ENCODE measurements at regions not wholly inside any gene's neighbourhood (a gene's known extent, or its start where the extent isn't known, plus 50 kb on each side); places are given as distances from the start of the nearest gene placed in this dataset.

GRCh38 chrX:874061-874460 lies 243.5 kb downstream of the SHOX start:
- WGBS, 5 donors = 14 to 57% (median 37%) methylated on average over 15 of the region's 15 CpGs
- Histone ChIP-seq H3K27me3 (replicated peaks in 1 of 7) (peaks cover 0 to 4% (median 0%) of the 10 kb centered on the region in 7 donors), H3K4me1 (no peaks in the 10 kb centered on the region), H3K9me3 (peaks cover 0 to 17% (median 11%) of the 10 kb centered on the region in 8 donors), H3K4me3 (no peak overlapping the region), H3K36me3 (no peaks in the 10 kb centered on the region), H3K27ac (no peak overlapping the region)
- TF ChIP-seq POLR2AphosphoS5 (IDR thresholded peaks at IDR 0.05) = no peak
- TF ChIP-seq POLR2A (IDR thresholded peaks at IDR 0.05) = no peak
- DNase-seq = no peak
- intact Hi-C loops (cut with DNase I; ENCODE audit: low total_unique reads) = no loop called here

GRCh38 chrX:873016-873415 lies 242.4 kb downstream of the SHOX start:
- Histone ChIP-seq H3K4me1 (no peaks in the 10 kb centered on the region), H3K36me3 (no peaks in the 10 kb centered on the region), H3K27me3 (replicated peaks in 1 of 7) (peaks cover 0 to 15% (median 0%) of the 10 kb centered on the region in 7 donors), H3K4me3 (no peak overlapping the region), H3K27ac (no peak overlapping the region), H3K9me3 (peaks cover 0 to 17% (median 11%) of the 10 kb centered on the region in 8 donors)
- DNase-seq = no peak
- intact Hi-C loops (cut with DNase I; ENCODE audit: low total_unique reads) = no loop called here
- 87 to 95% (median 93%) methylated on average over 7 of the region's 7 CpGs for WGBS, 5 donors
- TF ChIP-seq CTCF (IDR thresholded peaks at IDR 0.05 in 8 of 11, conservative IDR thresholded peaks at IDR 0.05 in 3 of 11) (no peak), POLR2AphosphoS5 (IDR thresholded peaks at IDR 0.05) (no peak)

GRCh38 chrX:872090-872489 lies 241.5 kb downstream of the SHOX start:
- H3K4me3 ChIP-seq = no peak overlapping the region
- whole genome bisulfite sequencing, 5 donors = 88 to 97% (median 92%) methylated on average over 19 of the region's 19 CpGs

GRCh38 chrX:871626-872025 lies 241.0 kb downstream of the SHOX start:
- 84 to 94% (median 93%) methylated on average over 10 of the region's 10 CpGs for WGBS, 5 donors
- intact Hi-C loops (cut with DNase I; ENCODE audit: low total_unique reads) = no loop called here
- H3K4me1 ChIP-seq = no peaks in the 10 kb centered on the region
- no peak for TF ChIP-seq CTCF (IDR thresholded peaks at IDR 0.05 in 8 of 11, conservative IDR thresholded peaks at IDR 0.05 in 3 of 11)
- TF ChIP-seq POLR2A (IDR thresholded peaks at IDR 0.05) = no peak
- no peak for TF ChIP-seq POLR2AphosphoS5 (IDR thresholded peaks at IDR 0.05)
- DNase-seq = no peak
- H3K4me3 ChIP-seq = no peak overlapping the region
- peaks cover 0 to 18% (median 0%) of the 10 kb centered on the region in 7 donors for H3K27me3 ChIP-seq (replicated peaks in 1 of 7)
- H3K9me3 ChIP-seq = peaks cover 0 to 10% (median 3%) of the 10 kb centered on the region in 8 donors
- no peaks in the 10 kb centered on the region for H3K36me3 ChIP-seq
- H3K27ac ChIP-seq = no peak overlapping the region

More at GRCh38 chrX:872090-872489, 241.5 kb downstream of the SHOX start:
- intact Hi-C loops (cut with DNase I; ENCODE audit: low total_unique reads) = no loop called here
- TF ChIP-seq POLR2A (IDR thresholded peaks at IDR 0.05) = no peak
- TF ChIP-seq CTCF (IDR thresholded peaks at IDR 0.05 in 8 of 11, conservative IDR thresholded peaks at IDR 0.05 in 3 of 11) = no peak
- no peak for TF ChIP-seq POLR2AphosphoS5 (IDR thresholded peaks at IDR 0.05)
- DNase-seq = no peak
- Histone ChIP-seq H3K27me3 (replicated peaks in 1 of 7) (peaks cover 0 to 17% (median 0%) of the 10 kb centered on the region in 7 donors), H3K27ac (no peak overlapping the region), H3K4me1 (no peaks in the 10 kb centered on the region), H3K9me3 (peaks cover 0 to 10% (median 4%) of the 10 kb centered on the region in 8 donors), H3K36me3 (no peaks in the 10 kb centered on the region)
